ENCODE measurements at regions not wholly inside any gene's neighbourhood (a gene's known extent, or its start where the extent isn't known, plus 50 kb on each side); places are given as distances from the start of the nearest gene placed in this dataset.

DNA sequence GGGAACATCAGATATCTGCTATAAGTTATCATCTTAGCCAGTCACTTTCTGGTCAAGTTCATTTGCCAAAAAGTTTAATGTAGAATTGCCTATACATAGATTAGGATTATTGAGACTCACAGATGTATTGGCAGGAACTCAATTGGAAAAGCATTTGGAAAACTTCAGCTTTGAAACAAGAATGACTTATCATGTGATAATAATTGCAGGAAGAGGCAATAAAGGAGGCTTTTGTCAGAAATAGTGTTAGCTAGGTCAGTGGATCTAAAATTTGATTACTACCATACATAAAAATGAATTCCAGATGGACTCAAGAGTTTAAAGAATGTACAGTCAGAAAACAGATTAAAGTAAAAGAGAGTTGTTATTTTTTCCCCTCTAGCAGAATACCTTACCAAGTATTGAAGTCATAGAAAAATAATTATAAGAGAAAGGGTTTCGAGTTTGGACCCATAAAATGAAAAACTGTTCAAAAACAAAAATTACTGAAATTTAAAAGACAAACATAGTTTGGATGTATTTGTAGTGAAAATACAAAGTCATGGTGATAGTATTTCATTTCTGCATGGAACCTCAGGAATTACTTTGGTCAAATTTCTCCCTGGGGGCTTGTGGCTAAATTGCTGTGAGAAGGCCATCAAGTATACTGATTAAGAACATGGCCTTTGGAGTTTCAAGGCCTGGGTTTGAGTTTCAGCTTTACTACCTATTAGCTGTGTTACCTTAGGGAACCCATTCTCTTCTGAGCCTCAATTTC, 159.9 kb downstream of the TMEM38B start:
- TF ChIP-seq POLR2A (IDR thresholded peaks at IDR 0.05) (no peak), CTCF (IDR thresholded peaks at IDR 0.05) (no peak)

All from uterus (tissue), 2 donors.